WTC11 (cell line): ENCODE measurements at regions not wholly inside any gene's neighbourhood (a gene's known extent, or its start where the extent isn't known, plus 50 kb on each side); places are given as distances from the start of the nearest gene placed in this dataset.

Source experiments
- CBFB ChIP-seq: sonication (generic); formaldehyde crosslinking; IDR thresholded peaks from 2 replicates; pipeline ENCODE4 v1.8.1; 2022; ENCODE audit warnings: mild to moderate bottlenecking, low read depth, missing genetic modification reagents
- FOXJ3 ChIP-seq: sonication (generic); formaldehyde crosslinking; IDR thresholded peaks from 2 replicates; pipeline ENCODE4 v1.9.0; 2021; ENCODE audit warnings: missing genetic modification reagents, mild to moderate bottlenecking, borderline replicate concordance
- NFYB ChIP-seq: sonication (generic); formaldehyde crosslinking; conservative IDR thresholded peaks from 2 replicates; pipeline ENCODE4 v1.8.0; 2022; ENCODE audit warnings: low read depth, missing genetic modification reagents
- NR3C1 ChIP-seq: sonication (generic); formaldehyde crosslinking; conservative IDR thresholded peaks from 2 replicates; pipeline ENCODE4 v1.8.1; 2023; ENCODE audit warnings: low read depth, mild to moderate bottlenecking, missing genetic modification reagents
- ZNF423 ChIP-seq: fragments of 250-450 bp; sonication (Bioruptor Pico); IDR thresholded peaks from 2 replicates; pipeline ENCODE4 v2.1.2; 2022; ENCODE audit warnings: mild to moderate bottlenecking, moderate library complexity
- TF ChIP-seq, protein P1 (sequence below): fragments of 200-600 bp; IDR thresholded peaks from 2 replicates; pipeline ENCODE4 v1.8.0; 2022; ENCODE audit warnings: antibody characterized with exemption
- TF ChIP-seq, protein P2 (sequence below): sonication (generic); formaldehyde crosslinking; IDR thresholded peaks from 2 replicates; pipeline ENCODE4 v1.8.0; 2022; ENCODE audit warnings: mild to moderate bottlenecking, missing genetic modification reagents
- TF ChIP-seq, protein P3 (sequence below): fragments of 250-450 bp; sonication (Bioruptor Pico); conservative IDR thresholded peaks from 2 replicates; pipeline ENCODE4 v1.9.0; 2021; ENCODE audit warnings: mild to moderate bottlenecking
- TF ChIP-seq, protein P4 (sequence below): sonication (generic); formaldehyde crosslinking; IDR thresholded peaks from 2 replicates; pipeline ENCODE4 v1.8.0; 2022; ENCODE audit warnings: mild to moderate bottlenecking, missing genetic modification reagents
- TF ChIP-seq, protein P5 (sequence below): sonication (generic); formaldehyde crosslinking; IDR thresholded peaks from 2 replicates; pipeline ENCODE4 v1.8.1; 2022; ENCODE audit warnings: low read depth, missing genetic modification reagents, borderline replicate concordance
- TF ChIP-seq, protein P6 (sequence below): sonication (generic); formaldehyde crosslinking; conservative IDR thresholded peaks from 2 replicates; pipeline ENCODE4 v1.8.1; 2022; ENCODE audit warnings: mild to moderate bottlenecking, missing genetic modification reagents

DNA sequence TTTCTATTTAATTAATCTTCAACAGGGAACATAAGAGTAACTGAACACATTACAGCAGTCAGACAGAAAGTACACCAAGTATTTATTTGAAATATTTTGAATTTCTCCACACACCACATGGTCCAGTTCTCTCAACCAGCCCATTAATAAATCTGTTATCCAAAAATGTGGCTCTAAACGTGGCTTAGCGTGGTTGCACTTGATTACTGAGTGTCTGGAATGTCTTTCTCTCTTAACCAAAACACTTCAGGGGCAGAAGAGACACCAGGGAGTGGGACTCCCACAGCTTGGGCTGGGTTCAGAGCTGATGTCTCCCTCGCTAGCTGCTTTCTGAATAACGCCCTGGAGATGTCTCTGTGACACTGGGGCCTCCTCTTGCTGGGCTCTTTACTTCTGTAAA lies 52.6 kb upstream of the FANCC start:
- TF ChIP-seq, protein P1, sequence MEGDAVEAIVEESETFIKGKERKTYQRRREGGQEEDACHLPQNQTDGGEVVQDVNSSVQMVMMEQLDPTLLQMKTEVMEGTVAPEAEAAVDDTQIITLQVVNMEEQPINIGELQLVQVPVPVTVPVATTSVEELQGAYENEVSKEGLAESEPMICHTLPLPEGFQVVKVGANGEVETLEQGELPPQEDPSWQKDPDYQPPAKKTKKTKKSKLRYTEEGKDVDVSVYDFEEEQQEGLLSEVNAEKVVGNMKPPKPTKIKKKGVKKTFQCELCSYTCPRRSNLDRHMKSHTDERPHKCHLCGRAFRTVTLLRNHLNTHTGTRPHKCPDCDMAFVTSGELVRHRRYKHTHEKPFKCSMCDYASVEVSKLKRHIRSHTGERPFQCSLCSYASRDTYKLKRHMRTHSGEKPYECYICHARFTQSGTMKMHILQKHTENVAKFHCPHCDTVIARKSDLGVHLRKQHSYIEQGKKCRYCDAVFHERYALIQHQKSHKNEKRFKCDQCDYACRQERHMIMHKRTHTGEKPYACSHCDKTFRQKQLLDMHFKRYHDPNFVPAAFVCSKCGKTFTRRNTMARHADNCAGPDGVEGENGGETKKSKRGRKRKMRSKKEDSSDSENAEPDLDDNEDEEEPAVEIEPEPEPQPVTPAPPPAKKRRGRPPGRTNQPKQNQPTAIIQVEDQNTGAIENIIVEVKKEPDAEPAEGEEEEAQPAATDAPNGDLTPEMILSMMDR, result no peak
- TF ChIP-seq, protein P2, sequence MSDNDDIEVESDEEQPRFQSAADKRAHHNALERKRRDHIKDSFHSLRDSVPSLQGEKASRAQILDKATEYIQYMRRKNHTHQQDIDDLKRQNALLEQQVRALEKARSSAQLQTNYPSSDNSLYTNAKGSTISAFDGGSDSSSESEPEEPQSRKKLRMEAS (CRISPR knock-in tag), result no peak
- TF ChIP-seq, protein P3, sequence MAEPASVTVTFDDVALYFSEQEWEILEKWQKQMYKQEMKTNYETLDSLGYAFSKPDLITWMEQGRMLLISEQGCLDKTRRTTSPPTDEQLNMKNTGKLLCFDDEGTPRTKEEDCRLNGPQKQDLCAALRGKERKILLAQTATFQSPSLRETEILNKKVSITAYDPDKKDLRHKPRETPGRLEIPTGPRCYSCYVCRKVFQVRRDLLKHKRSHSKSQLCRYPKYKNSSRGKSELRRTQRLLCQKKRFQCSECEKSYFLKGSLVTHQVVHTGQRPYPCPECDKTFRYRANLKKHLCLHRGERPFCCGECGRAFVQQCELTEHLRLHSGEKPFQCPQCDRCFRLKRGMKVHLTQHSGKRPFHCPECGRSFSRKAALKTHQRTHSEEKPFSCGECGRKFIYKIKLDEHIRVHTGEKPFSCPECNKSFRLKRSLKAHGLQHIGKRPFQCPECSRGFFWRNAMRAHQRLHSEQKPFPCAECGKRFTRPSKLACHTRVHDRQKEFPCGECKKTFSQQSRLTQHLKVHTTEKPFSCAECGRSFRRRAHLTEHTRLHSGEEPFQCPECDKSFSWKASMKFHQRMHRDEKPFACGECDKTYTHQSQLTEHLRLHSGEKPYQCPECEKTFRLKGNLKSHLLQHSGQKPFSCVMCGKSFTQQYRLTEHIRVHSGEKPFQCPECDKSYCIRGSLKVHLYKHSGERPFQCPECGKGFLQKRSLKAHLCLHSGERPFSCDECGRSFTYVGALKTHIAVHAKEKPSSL (CRISPR knock-in tag), result no peak
- TF ChIP-seq NR3C1, result no peak
- TF ChIP-seq ZNF423 (CRISPR knock-in tag), result no peak
- TF ChIP-seq, protein P4, sequence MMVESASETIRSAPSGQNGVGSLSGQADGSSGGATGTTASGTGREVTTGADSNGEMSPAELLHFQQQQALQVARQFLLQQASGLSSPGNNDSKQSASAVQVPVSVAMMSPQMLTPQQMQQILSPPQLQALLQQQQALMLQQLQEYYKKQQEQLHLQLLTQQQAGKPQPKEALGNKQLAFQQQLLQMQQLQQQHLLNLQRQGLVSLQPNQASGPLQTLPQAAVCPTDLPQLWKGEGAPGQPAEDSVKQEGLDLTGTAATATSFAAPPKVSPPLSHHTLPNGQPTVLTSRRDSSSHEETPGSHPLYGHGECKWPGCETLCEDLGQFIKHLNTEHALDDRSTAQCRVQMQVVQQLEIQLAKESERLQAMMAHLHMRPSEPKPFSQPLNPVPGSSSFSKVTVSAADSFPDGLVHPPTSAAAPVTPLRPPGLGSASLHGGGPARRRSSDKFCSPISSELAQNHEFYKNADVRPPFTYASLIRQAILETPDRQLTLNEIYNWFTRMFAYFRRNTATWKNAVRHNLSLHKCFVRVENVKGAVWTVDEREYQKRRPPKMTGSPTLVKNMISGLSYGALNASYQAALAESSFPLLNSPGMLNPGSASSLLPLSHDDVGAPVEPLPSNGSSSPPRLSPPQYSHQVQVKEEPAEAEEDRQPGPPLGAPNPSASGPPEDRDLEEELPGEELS, result no peak
- TF ChIP-seq CBFB (CRISPR knock-in tag), result no peak
- TF ChIP-seq, protein P5, sequence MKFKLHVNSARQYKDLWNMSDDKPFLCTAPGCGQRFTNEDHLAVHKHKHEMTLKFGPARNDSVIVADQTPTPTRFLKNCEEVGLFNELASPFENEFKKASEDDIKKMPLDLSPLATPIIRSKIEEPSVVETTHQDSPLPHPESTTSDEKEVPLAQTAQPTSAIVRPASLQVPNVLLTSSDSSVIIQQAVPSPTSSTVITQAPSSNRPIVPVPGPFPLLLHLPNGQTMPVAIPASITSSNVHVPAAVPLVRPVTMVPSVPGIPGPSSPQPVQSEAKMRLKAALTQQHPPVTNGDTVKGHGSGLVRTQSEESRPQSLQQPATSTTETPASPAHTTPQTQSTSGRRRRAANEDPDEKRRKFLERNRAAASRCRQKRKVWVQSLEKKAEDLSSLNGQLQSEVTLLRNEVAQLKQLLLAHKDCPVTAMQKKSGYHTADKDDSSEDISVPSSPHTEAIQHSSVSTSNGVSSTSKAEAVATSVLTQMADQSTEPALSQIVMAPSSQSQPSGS (CRISPR knock-in tag), result no peak
- TF ChIP-seq, protein P6, sequence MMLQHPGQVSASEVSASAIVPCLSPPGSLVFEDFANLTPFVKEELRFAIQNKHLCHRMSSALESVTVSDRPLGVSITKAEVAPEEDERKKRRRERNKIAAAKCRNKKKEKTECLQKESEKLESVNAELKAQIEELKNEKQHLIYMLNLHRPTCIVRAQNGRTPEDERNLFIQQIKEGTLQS (CRISPR knock-in tag), result no peak
- TF ChIP-seq NFYB (CRISPR knock-in tag), result no peak
- TF ChIP-seq FOXJ3 (CRISPR knock-in tag), result no peak
